ENCODE measurements at regions not wholly inside any gene's neighbourhood (a gene's known extent, or its start where the extent isn't known, plus 50 kb on each side); places are given as distances from the start of the nearest gene placed in this dataset.

GRCh38 chr10:90592638-90593302, 265.1 kb downstream of the HTR7 start:
- no peak overlapping the region for H3K27ac ChIP-seq (ENCODE audit: low read length)
- H3K4me1 Mint-ChIP-seq, result no peaks in the 10 kb centered on the region
- POLR2A ChIA-PET, result no interaction called here
- H3K27me3 ChIP-seq (replicated peaks in 1 of 2; ENCODE audit: control insufficient read depth in 2 of 2, extremely low read depth in 1 of 2, insufficient read depth in 2 of 2, low read length in 1 of 2), result no peaks in the 10 kb centered on the region
- no peak overlapping the region for H3K4me3 ChIP-seq (ENCODE audit: control insufficient read depth in 1 of 2, extremely low read depth in 1 of 2, low read length in 1 of 2)
- H3K27me3 Mint-ChIP-seq, result peaks cover 3 to 5% of the 10 kb centered on the region in 2 donors
- no peaks in the 10 kb centered on the region for H3K9me3 Mint-ChIP-seq
- no peak overlapping the region for H3K4me3 Mint-ChIP-seq
- CTCF ChIA-PET, result no interaction called here
- H3K4me1 ChIP-seq (ENCODE audit: control insufficient read depth in 1 of 2, extremely low read depth in 1 of 2, insufficient read depth in 2 of 2, low read length in 2 of 2), result no peaks in the 10 kb centered on the region
- H3K36me3 ChIP-seq (ENCODE audit: control insufficient read depth in 2 of 2, extremely low read depth in 1 of 2, insufficient read depth in 1 of 2, low read length in 1 of 2), result no peaks in the 10 kb centered on the region
- no peak for ATAC-seq (replicated peaks in 1 of 4)
- DNase-seq, result peak in 1 of 35 experiments; percentile 2
- 20% methylated on average over 1 of the region's 3 CpGs for WGBS (ENCODE audit: insufficient coverage)
- no peaks in the 10 kb centered on the region for H3K36me3 Mint-ChIP-seq
- H3K9me3 ChIP-seq, result no peaks in the 10 kb centered on the region
- H3K27ac Mint-ChIP-seq, result no peak overlapping the region

DNA sequence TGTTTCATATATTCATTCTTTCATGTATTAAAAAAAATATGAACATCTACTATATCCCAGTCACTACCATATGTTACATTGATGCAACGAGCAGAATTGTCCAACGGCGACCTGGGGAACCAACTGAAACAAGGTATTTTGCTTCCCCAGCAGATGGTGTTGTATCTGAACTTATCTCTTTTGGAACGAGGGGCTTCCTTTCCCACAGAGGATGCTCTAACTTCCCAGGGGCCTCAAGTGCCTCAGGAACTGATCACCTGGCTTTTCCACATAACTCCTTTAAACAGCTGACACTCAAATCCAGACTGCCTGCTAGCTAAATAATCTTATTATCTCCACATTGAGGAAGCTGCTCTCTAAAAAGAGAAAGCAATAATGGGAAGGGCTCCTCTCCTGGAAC, 259.3 kb downstream of the HTR7 start:
- H3K9me3 Mint-ChIP-seq, result peaks cover 0 to 4% (median 4%) of the 10 kb centered on the region in 3 donors
- WGBS (ENCODE audit: insufficient coverage), result no CpG with 5 or more reads among the region's 4 CpGs
- Histone ChIP-seq H3K36me3 (ENCODE audit: control insufficient read depth in 2 of 2, extremely low read depth in 1 of 2, insufficient read depth in 1 of 2, low read length in 1 of 2) (no peaks in the 10 kb centered on the region), H3K9me3 (no peaks in the 10 kb centered on the region), H3K4me3 (ENCODE audit: control insufficient read depth in 1 of 2, extremely low read depth in 1 of 2, low read length in 1 of 2) (no peak overlapping the region), H3K27ac (ENCODE audit: low read length) (no peak overlapping the region), H3K27me3 (replicated peaks in 1 of 2; ENCODE audit: control insufficient read depth in 2 of 2, extremely low read depth in 1 of 2, insufficient read depth in 2 of 2, low read length in 1 of 2) (peaks cover 0 to 3% of the 10 kb centered on the region in 2 experiments), H3K4me1 (ENCODE audit: control insufficient read depth in 1 of 2, extremely low read depth in 1 of 2, insufficient read depth in 2 of 2, low read length in 2 of 2) (no peaks in the 10 kb centered on the region)
- no peaks in the 10 kb centered on the region for H3K4me1 Mint-ChIP-seq
- peaks cover 0 to 8% of the 10 kb centered on the region in 2 donors for H3K27me3 Mint-ChIP-seq
- no peaks in the 10 kb centered on the region for H3K36me3 Mint-ChIP-seq
- ChIA-PET POLR2A (no interaction called here), CTCF (no interaction called here)
- H3K27ac Mint-ChIP-seq, result no peak overlapping the region
- ATAC-seq (replicated peaks in 1 of 4) (no peak), DNase-seq (no peak)
- no peak overlapping the region for H3K4me3 Mint-ChIP-seq

- peaks cover 0 to 11% (median 8%) of the 10 kb centered on the region in 3 donors for H3K9me3 Mint-ChIP-seq
- no peaks in the 10 kb centered on the region for H3K4me1 Mint-ChIP-seq
- no peak overlapping the region for H3K4me3 ChIP-seq (ENCODE audit: control insufficient read depth in 1 of 2, extremely low read depth in 1 of 2, low read length in 1 of 2)
- peaks cover 2 to 7% of the 10 kb centered on the region in 2 donors for H3K27me3 Mint-ChIP-seq
- H3K27me3 ChIP-seq (replicated peaks in 1 of 2; ENCODE audit: control insufficient read depth in 2 of 2, extremely low read depth in 1 of 2, insufficient read depth in 2 of 2, low read length in 1 of 2), result peaks cover 0 to 3% of the 10 kb centered on the region in 2 experiments
- H3K27ac ChIP-seq (ENCODE audit: low read length), result no peak overlapping the region
- H3K4me1 ChIP-seq (ENCODE audit: control insufficient read depth in 1 of 2, extremely low read depth in 1 of 2, insufficient read depth in 2 of 2, low read length in 2 of 2), result no peaks in the 10 kb centered on the region
- DNase-seq, result no peak
- H3K27ac Mint-ChIP-seq, result no peak overlapping the region
- ChIA-PET CTCF (no interaction called here), POLR2A (no interaction called here)
- WGBS (ENCODE audit: insufficient coverage), result no CpG with 5 or more reads among the region's 2 CpGs
- H3K9me3 ChIP-seq, result no peaks in the 10 kb centered on the region
- no peak overlapping the region for H3K4me3 Mint-ChIP-seq
- no peaks in the 10 kb centered on the region for H3K36me3 ChIP-seq (ENCODE audit: control insufficient read depth in 2 of 2, extremely low read depth in 1 of 2, insufficient read depth in 1 of 2, low read length in 1 of 2)
- ATAC-seq (replicated peaks in 1 of 4), result no peak
- H3K36me3 Mint-ChIP-seq, result no peaks in the 10 kb centered on the region
These were observed 254.8 kb downstream of the HTR7 start for GRCh38 chr10:90602862-90603610.

DNA sequence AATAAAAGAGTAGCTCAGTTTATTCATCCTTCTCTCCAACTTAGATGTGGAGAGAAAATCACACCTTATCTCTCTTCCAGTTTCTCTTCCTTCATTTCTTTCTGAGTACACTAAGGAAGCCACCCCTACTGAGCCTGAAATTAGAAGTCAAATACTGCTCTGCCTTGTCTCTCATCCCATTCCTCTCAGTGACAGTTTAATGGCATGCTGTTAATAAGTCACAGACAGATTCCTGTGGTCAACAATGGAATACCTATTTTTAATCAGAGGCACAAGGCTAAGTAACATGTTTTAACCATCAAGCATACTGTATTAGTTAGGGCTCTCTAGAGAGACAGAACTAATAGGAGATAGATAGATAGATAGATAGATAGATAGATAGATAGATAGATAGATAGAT, 253.2 kb downstream of the HTR7 start:
- CTCF ChIA-PET, result no interaction called here
- H3K4me3 Mint-ChIP-seq, result no peak overlapping the region

DNA sequence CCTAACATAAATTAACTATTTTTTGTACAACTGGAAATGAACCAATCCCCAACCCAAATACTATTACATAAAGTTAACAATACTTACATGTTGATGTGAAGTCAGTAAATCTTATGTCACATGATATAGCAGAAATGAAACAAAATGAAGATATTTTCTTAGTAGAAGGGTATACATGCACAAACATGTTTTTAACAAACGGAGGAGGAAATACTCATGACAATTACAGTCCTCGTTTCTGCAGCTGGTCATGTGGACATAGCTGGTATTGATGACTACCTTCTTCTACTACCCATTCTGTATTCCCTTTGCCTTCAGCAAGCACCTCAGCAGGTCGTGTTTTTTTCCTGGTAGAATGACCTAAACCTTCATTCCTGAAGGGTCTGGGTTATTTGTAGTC, 252.3 kb downstream of the HTR7 start:
- no peaks in the 10 kb centered on the region for H3K36me3 ChIP-seq (ENCODE audit: control insufficient read depth in 2 of 2, extremely low read depth in 1 of 2, insufficient read depth in 1 of 2, low read length in 1 of 2)
- ATAC-seq (replicated peaks in 1 of 4) (no peak), DNase-seq (no peak)
- ChIA-PET POLR2A (no interaction called here), CTCF (no interaction called here)
- H3K4me1 Mint-ChIP-seq, result no peaks in the 10 kb centered on the region
- no peak overlapping the region for H3K4me3 ChIP-seq (ENCODE audit: control insufficient read depth in 1 of 2, extremely low read depth in 1 of 2, low read length in 1 of 2)
- H3K27me3 ChIP-seq (replicated peaks in 1 of 2; ENCODE audit: control insufficient read depth in 2 of 2, extremely low read depth in 1 of 2, insufficient read depth in 2 of 2, low read length in 1 of 2), result peaks cover 0 to 3% of the 10 kb centered on the region in 2 experiments
- H3K27ac Mint-ChIP-seq, result no peak overlapping the region
- H3K9me3 Mint-ChIP-seq, result peaks cover 0 to 9% (median 4%) of the 10 kb centered on the region in 3 donors
- no peak overlapping the region for H3K4me3 Mint-ChIP-seq
- peaks cover 2 to 7% of the 10 kb centered on the region in 2 donors for H3K27me3 Mint-ChIP-seq
- no peaks in the 10 kb centered on the region for H3K9me3 ChIP-seq
- no peaks in the 10 kb centered on the region for H3K36me3 Mint-ChIP-seq
- no CpG with 5 or more reads among the region's 3 CpGs for WGBS (ENCODE audit: insufficient coverage)
- H3K27ac ChIP-seq (ENCODE audit: low read length), result no peak overlapping the region
- H3K4me1 ChIP-seq (ENCODE audit: control insufficient read depth in 1 of 2, extremely low read depth in 1 of 2, insufficient read depth in 2 of 2, low read length in 2 of 2), result no peaks in the 10 kb centered on the region

More for the DNA sequence above, 253.2 kb downstream of the HTR7 start:
- ATAC-seq (replicated peaks in 1 of 4) (no peak), DNase-seq (no peak)
- Histone ChIP-seq H3K27ac (ENCODE audit: low read length) (no peak overlapping the region), H3K36me3 (ENCODE audit: control insufficient read depth in 2 of 2, extremely low read depth in 1 of 2, insufficient read depth in 1 of 2, low read length in 1 of 2) (no peaks in the 10 kb centered on the region), H3K9me3 (no peaks in the 10 kb centered on the region), H3K27me3 (replicated peaks in 1 of 2; ENCODE audit: control insufficient read depth in 2 of 2, extremely low read depth in 1 of 2, insufficient read depth in 2 of 2, low read length in 1 of 2) (peaks cover 0 to 3% of the 10 kb centered on the region in 2 experiments), H3K4me3 (ENCODE audit: control insufficient read depth in 1 of 2, extremely low read depth in 1 of 2, low read length in 1 of 2) (no peak overlapping the region), H3K4me1 (ENCODE audit: control insufficient read depth in 1 of 2, extremely low read depth in 1 of 2, insufficient read depth in 2 of 2, low read length in 2 of 2) (no peaks in the 10 kb centered on the region)
- POLR2A ChIA-PET, result no interaction called here
- Mint-ChIP-seq H3K9me3 (peaks cover 0 to 11% (median 8%) of the 10 kb centered on the region in 3 donors), H3K27me3 (peaks cover 2 to 7% of the 10 kb centered on the region in 2 donors), H3K4me1 (no peaks in the 10 kb centered on the region), H3K27ac (no peak overlapping the region), H3K36me3 (no peaks in the 10 kb centered on the region)

DNA sequence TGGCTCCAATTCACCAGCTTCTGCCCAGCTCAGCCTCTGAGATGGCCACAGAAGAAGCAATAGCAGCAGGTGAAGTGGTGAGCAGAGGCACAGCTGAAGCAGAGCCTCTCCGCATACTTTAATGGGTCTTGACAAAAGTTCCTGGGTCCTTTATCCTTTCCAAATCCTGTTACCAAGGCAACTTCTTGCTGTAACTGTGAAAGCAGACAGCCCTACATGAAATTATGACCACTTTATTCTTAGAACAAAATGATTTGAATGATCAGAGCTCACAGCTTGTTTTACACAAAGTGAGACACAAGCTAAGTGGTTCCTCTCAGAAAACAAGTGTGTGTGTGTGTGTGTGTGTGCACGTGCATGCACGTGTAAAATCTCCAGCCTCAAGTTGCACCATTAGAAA, 245.6 kb downstream of the HTR7 start:
- no peaks in the 10 kb centered on the region for H3K27me3 ChIP-seq (replicated peaks in 1 of 2; ENCODE audit: control insufficient read depth in 2 of 2, extremely low read depth in 1 of 2, insufficient read depth in 2 of 2, low read length in 1 of 2)
- CTCF ChIA-PET, result no interaction called here
- no peak overlapping the region for H3K4me3 ChIP-seq (ENCODE audit: control insufficient read depth in 1 of 2, extremely low read depth in 1 of 2, low read length in 1 of 2)
- no peak overlapping the region for H3K4me3 Mint-ChIP-seq
- no peaks in the 10 kb centered on the region for H3K9me3 ChIP-seq
- ATAC-seq (replicated peaks in 1 of 4), result no peak
- H3K4me1 Mint-ChIP-seq, result no peaks in the 10 kb centered on the region
- WGBS (ENCODE audit: insufficient coverage), result no CpG with 5 or more reads among the region's 3 CpGs
- H3K27ac Mint-ChIP-seq, result no peak overlapping the region
- DNase-seq, result no peak
- no peaks in the 10 kb centered on the region for H3K4me1 ChIP-seq (ENCODE audit: control insufficient read depth in 1 of 2, extremely low read depth in 1 of 2, insufficient read depth in 2 of 2, low read length in 2 of 2)
- H3K27me3 Mint-ChIP-seq, result peaks cover 0 to 9% of the 10 kb centered on the region in 2 donors
- no peak overlapping the region for H3K27ac ChIP-seq (ENCODE audit: low read length)
- peaks cover 0 to 6% (median 0%) of the 10 kb centered on the region in 3 donors for H3K9me3 Mint-ChIP-seq
- H3K36me3 Mint-ChIP-seq, result no peaks in the 10 kb centered on the region
- H3K36me3 ChIP-seq (ENCODE audit: control insufficient read depth in 2 of 2, extremely low read depth in 1 of 2, insufficient read depth in 1 of 2, low read length in 1 of 2), result no peaks in the 10 kb centered on the region
- POLR2A ChIA-PET, result no interaction called here

Measured in T-cell (primary cell).